Peyer's patch (tissue), 4 donors: ENCODE measurements at regions not wholly inside any gene's neighbourhood (a gene's known extent, or its start where the extent isn't known, plus 50 kb on each side); places are given as distances from the start of the nearest gene placed in this dataset.

Experiments
- CTCF ChIP-seq, 6 experiments: fragments of 450-650 bp in 4 of 6; fragments of 200-600 bp in 2 of 6; sonication (generic) in 1 of 6; IDR thresholded peaks; one replicate each; pipeline ENCODE4 v1.5.1; 2017 to 2019; ENCODE audit warnings: antibody characterized with exemption in 6 of 6, mild to moderate bottlenecking in 3 of 6, moderate library complexity in 1 of 6
- POLR2A ChIP-seq, 2 donors: fragments of 450-650 bp; IDR thresholded peaks; one replicate each; pipeline ENCODE4 v1.5.1; 2017; ENCODE audit warnings: antibody characterized with exemption in 2 of 2, mild to moderate bottlenecking in 2 of 2, moderate library complexity in 2 of 2

- no peak for TF ChIP-seq CTCF (IDR thresholded peaks at IDR 0.05)
- TF ChIP-seq POLR2A (IDR thresholded peaks at IDR 0.05): no peak
Measured at GRCh38 chr9:16033253-16033652, 480.4 kb downstream of the CCDC171 start.
